Erythroblast (primary cell): ENCODE measurements at regions not wholly inside any gene's neighbourhood (a gene's known extent, or its start where the extent isn't known, plus 50 kb on each side); places are given as distances from the start of the nearest gene placed in this dataset.

Source experiments
- DNase-seq, 2 experiments: peaks; one replicate each; lab custom pipeline; 2025; lab: John Stamatoyannopoulos, UW
- GATA1 ChIP-seq: IDR thresholded peaks from 2 replicates; pipeline ENCODE4 v1.6.1; 2011; ENCODE audit warnings: low read depth, mild to moderate bottlenecking, control low read depth, low read length, moderate library complexity
- POLR2A ChIP-seq: IDR thresholded peaks from 2 replicates; pipeline ENCODE4 v1.6.1; 2011; ENCODE audit warnings: mild to moderate bottlenecking, low read length

GRCh38 chr5:30926218-30926617, 267.3 kb upstream of the CDH6 start:
- TF ChIP-seq GATA1 (no peak), POLR2A (no peak)
- DNase-seq = no peak

- TF ChIP-seq POLR2A (no peak), GATA1 (no peak)
- DNase-seq = no peak
Observed at GRCh38 chr5:30921388-30921787, 272.1 kb upstream of the CDH6 start.

- TF ChIP-seq GATA1 (no peak), POLR2A (no peak)
- no peak for DNase-seq
Observed at GRCh38 chr5:30918171-30918570, 275.3 kb upstream of the CDH6 start.

GRCh38 chr5:30908356-30908755, 285.1 kb upstream of the CDH6 start:
- DNase-seq = no peak
- TF ChIP-seq POLR2A = no peak
- no peak for TF ChIP-seq GATA1

- TF ChIP-seq POLR2A (no peak), GATA1 (no peak)
Observed at GRCh38 chr5:30900367-30900766, 293.1 kb upstream of the CDH6 start.

GRCh38 chr5:30894811-30895210, 298.7 kb upstream of the CDH6 start:
- TF ChIP-seq POLR2A (no peak), GATA1 (no peak)
- DNase-seq = no peak

More at GRCh38 chr5:30900367-30900766, 293.1 kb upstream of the CDH6 start:
- no peak for DNase-seq

- no peak for TF ChIP-seq POLR2A
- TF ChIP-seq GATA1 = no peak
- no peak for DNase-seq
Observed at GRCh38 chr5:30891660-30892059, 301.8 kb upstream of the CDH6 start.

- no peak for TF ChIP-seq POLR2A
- TF ChIP-seq GATA1 = no peak
- DNase-seq = no peak
Observed at GRCh38 chr5:30890377-30890776, 303.1 kb upstream of the CDH6 start.

- no peak for TF ChIP-seq GATA1
- TF ChIP-seq POLR2A = no peak
- no peak for DNase-seq
Observed at GRCh38 chr5:30880514-30880913, 313.0 kb upstream of the CDH6 start.

GRCh38 chr5:30879887-30880286, 313.6 kb upstream of the CDH6 start:
- DNase-seq = no peak
- no peak for TF ChIP-seq GATA1
- no peak for TF ChIP-seq POLR2A

- DNase-seq = no peak
- TF ChIP-seq POLR2A (no peak), GATA1 (no peak)
Observed at GRCh38 chr5:30878746-30879145, 314.7 kb upstream of the CDH6 start.

- no peak for TF ChIP-seq POLR2A
- TF ChIP-seq GATA1 = no peak
- no peak for DNase-seq
Observed at GRCh38 chr5:30878296-30878695, 315.2 kb upstream of the CDH6 start.

GRCh38 chr5:30874241-30875034, 319.0 kb upstream of the CDH6 start:
- no peak for DNase-seq
- TF ChIP-seq POLR2A (no peak), GATA1 (no peak)

- no peak for TF ChIP-seq POLR2A
- no peak for TF ChIP-seq GATA1
- DNase-seq = no peak
Observed at GRCh38 chr5:30871196-30871595, 322.3 kb upstream of the CDH6 start.

- no peak for DNase-seq
- TF ChIP-seq GATA1 (no peak), POLR2A (no peak)
Observed at GRCh38 chr5:30867711-30868110, 325.8 kb upstream of the CDH6 start.
